Fibroblast of peridontal ligament (primary cell): ENCODE measurements at regions not wholly inside any gene's neighbourhood (a gene's known extent, or its start where the extent isn't known, plus 50 kb on each side); places are given as distances from the start of the nearest gene placed in this dataset.
A peak's percentile ranks its signal among the peaks of the same experiment; 100 is the strongest.
"Not testable (repeated sequence)": the region's sequence is repeated elsewhere in the genome, so short reads cannot be mapped to it uniquely, and the experiment has no call there.

Experiments used
- DNase-seq: peaks from one replicate; pipeline ENCODE4 v3.0.0-alpha.2; 2010; ENCODE audit errors: extremely low read depth

- not testable (repeated sequence) for DNase-seq
Observed at GRCh38 chr2:87515226-87515625, 232.7 kb upstream of the PLGLB2 start.

GRCh38 chr2:87515875-87516274 is 232.0 kb upstream of the PLGLB2 start:
- DNase-seq: not testable (repeated sequence)

GRCh38 chr2:87516369-87516967 is 231.4 kb upstream of the PLGLB2 start:
- DNase-seq: not testable (repeated sequence)

- DNase-seq: not testable (repeated sequence)
Observed at GRCh38 chr2:87517438-87517837, 230.4 kb upstream of the PLGLB2 start.

- not testable (repeated sequence) for DNase-seq
Observed at GRCh38 chr2:87518066-87518465, 229.8 kb upstream of the PLGLB2 start.

GRCh38 chr2:87518547-87518946 is 229.3 kb upstream of the PLGLB2 start:
- DNase-seq: not testable (repeated sequence)

GRCh38 chr2:87519158-87520011 is 228.5 kb upstream of the PLGLB2 start:
- not testable (repeated sequence) for DNase-seq

- DNase-seq: not testable (repeated sequence)
Observed at GRCh38 chr2:87521057-87521456, 226.8 kb upstream of the PLGLB2 start.

GRCh38 chr2:87521489-87521888 is 226.4 kb upstream of the PLGLB2 start:
- not testable (repeated sequence) for DNase-seq

GRCh38 chr2:87524619-87525188 is 223.2 kb upstream of the PLGLB2 start:
- DNase-seq: not testable (repeated sequence)

GRCh38 chr2:87525497-87525991 is 222.3 kb upstream of the PLGLB2 start:
- DNase-seq: not testable (repeated sequence)

- DNase-seq: not testable (repeated sequence)
Observed at GRCh38 chr2:87526258-87526657, 221.6 kb upstream of the PLGLB2 start.

- not testable (repeated sequence) for DNase-seq
Observed at GRCh38 chr2:87531968-87532715, 215.7 kb upstream of the PLGLB2 start.

- DNase-seq: peak; percentile 9
Observed at GRCh38 chr2:87533390-87534272, 214.3 kb upstream of the PLGLB2 start.

GRCh38 chr2:87534273-87534889 is 213.5 kb upstream of the PLGLB2 start:
- DNase-seq: not testable (repeated sequence)

- not testable (repeated sequence) for DNase-seq
Observed at GRCh38 chr2:87536427-87536826, 211.5 kb upstream of the PLGLB2 start.

GRCh38 chr2:87537251-87537671 is 210.6 kb upstream of the PLGLB2 start:
- DNase-seq: not testable (repeated sequence)

- DNase-seq: not testable (repeated sequence)
Observed at GRCh38 chr2:87538268-87538667, 209.6 kb upstream of the PLGLB2 start.

- DNase-seq: not testable (repeated sequence)
Observed at GRCh38 chr2:87539151-87539943, 208.5 kb upstream of the PLGLB2 start.
